ENCODE measurements at regions not wholly inside any gene's neighbourhood (a gene's known extent, or its start where the extent isn't known, plus 50 kb on each side); places are given as distances from the start of the nearest gene placed in this dataset.

GRCh38 chr4:115883231-115883630 is 769.8 kb upstream of the NDST4 start:
- DNase-seq, result no peak

- DNase-seq, result no peak
Observed at GRCh38 chr4:115873048-115873447, 759.6 kb upstream of the NDST4 start.

- no peak for DNase-seq
Observed at GRCh38 chr4:115871596-115871995, 758.2 kb upstream of the NDST4 start.

- DNase-seq, result no peak
Observed at GRCh38 chr4:115866364-115866896, 753.0 kb upstream of the NDST4 start.

GRCh38 chr4:115865736-115866135 is 752.3 kb upstream of the NDST4 start:
- DNase-seq, result no peak

GRCh38 chr4:115852767-115853091 is 739.3 kb upstream of the NDST4 start:
- DNase-seq, result no peak

GRCh38 chr4:115851918-115852766 is 738.7 kb upstream of the NDST4 start:
- peak in 1 of 2 experiments; percentile 9 for DNase-seq

- no peak for DNase-seq
Observed at GRCh38 chr4:115850799-115851509, 737.5 kb upstream of the NDST4 start.

GRCh38 chr4:115844180-115844579 is 730.8 kb upstream of the NDST4 start:
- no peak for DNase-seq

- no peak for DNase-seq
Observed at GRCh38 chr4:115841871-115842270, 728.5 kb upstream of the NDST4 start.

GRCh38 chr4:115834441-115834840 is 721.0 kb upstream of the NDST4 start:
- DNase-seq, result no peak

GRCh38 chr4:115824630-115825029 is 711.2 kb upstream of the NDST4 start:
- DNase-seq, result no peak

GRCh38 chr4:115803825-115804224 is 690.4 kb upstream of the NDST4 start:
- no peak for DNase-seq

GRCh38 chr4:115790812-115791211 is 677.4 kb upstream of the NDST4 start:
- DNase-seq, result no peak

GRCh38 chr4:115781528-115782146 is 668.2 kb upstream of the NDST4 start:
- no peak for DNase-seq

- no peak for DNase-seq
Observed at GRCh38 chr4:115780835-115781234, 667.4 kb upstream of the NDST4 start.

GRCh38 chr4:115780268-115780667 is 666.8 kb upstream of the NDST4 start:
- DNase-seq, result no peak

GRCh38 chr4:115770046-115770543 is 656.7 kb upstream of the NDST4 start:
- DNase-seq, result no peak

- DNase-seq, result no peak
Observed at GRCh38 chr4:115769396-115769795, 656.0 kb upstream of the NDST4 start.

- no peak for DNase-seq
Observed at GRCh38 chr4:115763051-115763450, 649.6 kb upstream of the NDST4 start.

- no peak for DNase-seq
Observed at GRCh38 chr4:115759231-115759630, 645.8 kb upstream of the NDST4 start.

- DNase-seq, result no peak
Observed at GRCh38 chr4:115749404-115749803, 636.0 kb upstream of the NDST4 start.

GRCh38 chr4:115740806-115741205 is 627.4 kb upstream of the NDST4 start:
- no peak for DNase-seq

All from NCI-H187 (cell line).